Peyer's patch (tissue), 4 donors: ENCODE measurements at regions not wholly inside any gene's neighbourhood (a gene's known extent, or its start where the extent isn't known, plus 50 kb on each side); places are given as distances from the start of the nearest gene placed in this dataset.

Experiments
- CTCF ChIP-seq, 6 experiments: fragments of 450-650 bp in 4 of 6; fragments of 200-600 bp in 2 of 6; sonication (generic) in 1 of 6; IDR thresholded peaks; one replicate each; pipeline ENCODE4 v1.5.1; 2017 to 2019; ENCODE audit warnings: antibody characterized with exemption in 6 of 6, mild to moderate bottlenecking in 3 of 6, moderate library complexity in 1 of 6
- POLR2A ChIP-seq, 2 donors: fragments of 450-650 bp; IDR thresholded peaks; one replicate each; pipeline ENCODE4 v1.5.1; 2017; ENCODE audit warnings: antibody characterized with exemption in 2 of 2, mild to moderate bottlenecking in 2 of 2, moderate library complexity in 2 of 2

GRCh38 chr1:219041141-219041540 lies 132.5 kb upstream of the LYPLAL1 start:
- TF ChIP-seq CTCF (IDR thresholded peaks at IDR 0.05), result no peak
- no peak for TF ChIP-seq POLR2A (IDR thresholded peaks at IDR 0.05)
